ENCODE measurements at regions not wholly inside any gene's neighbourhood (a gene's known extent, or its start where the extent isn't known, plus 50 kb on each side); places are given as distances from the start of the nearest gene placed in this dataset.

DNA sequence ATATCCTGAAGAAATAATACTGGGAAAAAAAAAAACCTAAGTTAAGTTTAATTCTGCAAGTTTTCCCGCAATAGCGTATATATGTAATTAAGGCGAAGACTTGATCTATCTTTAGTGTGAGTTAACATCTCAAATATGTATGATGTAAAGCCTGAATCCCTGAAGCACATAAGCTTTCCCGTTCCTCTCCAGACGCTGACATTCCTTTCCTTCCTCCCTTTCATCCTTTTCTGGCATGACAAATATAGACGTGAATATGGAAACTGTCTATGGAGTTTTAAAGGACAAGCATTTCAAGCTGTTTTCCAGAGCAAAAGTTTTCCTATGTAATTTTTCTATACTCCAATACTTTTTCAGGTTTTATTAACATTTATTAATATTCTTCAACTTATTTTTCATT lies 637.0 kb downstream of the COL12A1 start (continued):
- TF ChIP-seq MGA (IDR thresholded peaks at IDR 0.05), result no peak
- no peak for TF ChIP-seq NCOR1 (IDR thresholded peaks at IDR 0.05)
- TF ChIP-seq, protein P1, sequence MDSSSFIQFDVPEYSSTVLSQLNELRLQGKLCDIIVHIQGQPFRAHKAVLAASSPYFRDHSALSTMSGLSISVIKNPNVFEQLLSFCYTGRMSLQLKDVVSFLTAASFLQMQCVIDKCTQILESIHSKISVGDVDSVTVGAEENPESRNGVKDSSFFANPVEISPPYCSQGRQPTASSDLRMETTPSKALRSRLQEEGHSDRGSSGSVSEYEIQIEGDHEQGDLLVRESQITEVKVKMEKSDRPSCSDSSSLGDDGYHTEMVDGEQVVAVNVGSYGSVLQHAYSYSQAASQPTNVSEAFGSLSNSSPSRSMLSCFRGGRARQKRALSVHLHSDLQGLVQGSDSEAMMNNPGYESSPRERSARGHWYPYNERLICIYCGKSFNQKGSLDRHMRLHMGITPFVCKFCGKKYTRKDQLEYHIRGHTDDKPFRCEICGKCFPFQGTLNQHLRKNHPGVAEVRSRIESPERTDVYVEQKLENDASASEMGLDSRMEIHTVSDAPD (CRISPR knock-in tag; IDR thresholded peaks at IDR 0.05), result no peak
- no peak for TF ChIP-seq SMARCB1 (IDR thresholded peaks at IDR 0.05; ENCODE audit: insufficient read length, low read depth)
- no peak for TF ChIP-seq ZNF668 (CRISPR knock-in tag; IDR thresholded peaks at IDR 0.05)
- no peak for TF ChIP-seq BRF1 (IDR thresholded peaks at IDR 0.05; ENCODE audit: borderline replicate concordance, extremely low read depth, insufficient read length)
- no peak for TF ChIP-seq ZNF717 (CRISPR knock-in tag; IDR thresholded peaks at IDR 0.05)
- TF ChIP-seq PYGO2 (tag; IDR thresholded peaks at IDR 0.05), result no peak
- TF ChIP-seq PRDM10 (IDR thresholded peaks at IDR 0.05; ENCODE audit: partially characterized antibody), result no peak
- no peak for TF ChIP-seq ETS1 (conservative IDR thresholded peaks at IDR 0.05; ENCODE audit: control insufficient read depth, low read depth, low read length)

Measured in K562 (cell line).